Fibroblast of lung (primary cell): ENCODE measurements at regions not wholly inside any gene's neighbourhood (a gene's known extent, or its start where the extent isn't known, plus 50 kb on each side); places are given as distances from the start of the nearest gene placed in this dataset.

Experiments
- DNase-seq, 2 donors: peaks; one replicate each; pipeline versions ENCODE4 v3.0.0 to v3.0.0-alpha.2; 2010; ENCODE audit warnings: low read depth in 2 of 2
- H2AFZ ChIP-seq: 2 replicates; pipeline ENCODE4 v1.5.1; 2012; ENCODE audit warnings: low read length, control low read depth, inconsistent platforms
- H3K27ac ChIP-seq: 2 replicates; pipeline ENCODE4 v1.5.1; 2011; ENCODE audit warnings: low read length, control low read depth; ENCODE audit not compliant: insufficient read depth
- H3K27me3 ChIP-seq: 2 replicates; pipeline ENCODE4 v1.5.1; 2011; ENCODE audit warnings: mild to moderate bottlenecking, low read length; ENCODE audit not compliant: control insufficient read depth, insufficient read depth
- H3K36me3 ChIP-seq: 2 replicates; pipeline ENCODE4 v1.5.1; 2011; ENCODE audit warnings: low read length; ENCODE audit not compliant: control insufficient read depth, insufficient read depth
- H3K4me1 ChIP-seq: 2 replicates; pipeline ENCODE4 v1.5.1; 2011; ENCODE audit warnings: low read length; ENCODE audit not compliant: control insufficient read depth, insufficient read depth; ENCODE audit errors: extremely low read depth
- H3K4me2 ChIP-seq: 2 replicates; pipeline ENCODE4 v1.5.1; 2011; ENCODE audit warnings: low read length, control low read depth; ENCODE audit not compliant: insufficient read depth; ENCODE audit errors: extremely low read depth
- H3K4me3 ChIP-seq, 4 experiments: fragments of 200-600 bp in 1 of 4; sonication (generic) in 1 of 4; replicated peaks in 1 of 4; 2 replicates each; pipeline ENCODE4 v1.5.1; 2011 to 2016; ENCODE audit warnings: low read length in 4 of 4, low read depth in 3 of 4, mild to moderate bottlenecking in 3 of 4, control low read depth in 2 of 4, inconsistent platforms in 1 of 4, mixed read lengths in 1 of 4; ENCODE audit not compliant: insufficient read depth in 1 of 4; ENCODE audit errors: control extremely low read depth in 1 of 4
- H3K79me2 ChIP-seq: 2 replicates; pipeline ENCODE4 v1.5.1; 2012; ENCODE audit warnings: mild to moderate bottlenecking, low read length, inconsistent platforms; ENCODE audit not compliant: control insufficient read depth, insufficient read depth
- H3K9ac ChIP-seq: 2 replicates; pipeline ENCODE4 v1.5.1; 2011; ENCODE audit warnings: mild to moderate bottlenecking, low read length, control low read depth; ENCODE audit not compliant: insufficient read depth
- H3K9me3 ChIP-seq: 2 replicates; pipeline ENCODE4 v1.5.1; 2012; ENCODE audit warnings: low read depth, low read length; ENCODE audit not compliant: control insufficient read depth, insufficient read depth
- H4K20me1 ChIP-seq: 2 replicates; pipeline ENCODE4 v1.5.1; 2011; ENCODE audit warnings: low read length; ENCODE audit not compliant: control insufficient read depth, insufficient read depth; ENCODE audit errors: extremely low read depth
- EZH2 ChIP-seq: IDR thresholded peaks from 2 replicates; pipeline ENCODE4 v1.5.1; 2012; ENCODE audit warnings: low read length, control low read depth, mild to moderate bottlenecking; ENCODE audit errors: missing control alignments
- TF ChIP-seq, protein P1 (sequence below), 2 donors: IDR thresholded peaks in 1 of 2; conservative IDR thresholded peaks in 1 of 2; 1 replicate in 1 of 2; 2 replicates in 1 of 2; pipeline ENCODE4 v1.5.1; 2011 to 2012; ENCODE audit warnings: low read length in 2 of 2, control low read depth in 1 of 2, inconsistent platforms in 1 of 2, low read depth in 1 of 2, mild to moderate bottlenecking in 1 of 2

DNA sequence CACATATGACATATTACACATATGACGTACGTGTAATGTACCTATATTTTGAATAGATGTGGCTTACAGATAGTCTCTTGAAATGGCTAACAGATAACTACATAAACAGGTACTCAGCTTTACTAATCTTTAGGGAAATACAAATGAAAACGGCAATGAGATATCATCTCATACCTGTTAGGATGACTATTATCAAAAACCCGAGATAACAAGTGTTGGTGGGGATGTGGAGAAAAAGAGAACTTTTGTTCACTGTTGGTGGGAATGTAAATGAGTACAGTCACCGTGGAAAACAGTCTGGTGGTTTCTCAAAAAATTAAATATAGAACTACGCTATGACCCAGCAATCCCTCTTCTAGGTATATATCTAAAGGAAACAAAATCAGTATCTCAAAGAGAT lies 247.6 kb downstream of the ETS1 start:
- DNase-seq = no peak
- Histone ChIP-seq H3K4me2 (no peak overlapping the region), H2AFZ (no peak overlapping the region), H3K27me3 (no peaks in the 10 kb centered on the region), H3K9me3 (no peaks in the 10 kb centered on the region), H3K4me1 (peaks cover 3% of the 10 kb centered on the region), H4K20me1 (no peaks in the 10 kb centered on the region), H3K79me2 (no peaks in the 10 kb centered on the region), H3K9ac (no peak overlapping the region), H3K36me3 (no peaks in the 10 kb centered on the region), H3K27ac (no peak overlapping the region), H3K4me3 (no peak overlapping the region)
- TF ChIP-seq, protein P1, sequence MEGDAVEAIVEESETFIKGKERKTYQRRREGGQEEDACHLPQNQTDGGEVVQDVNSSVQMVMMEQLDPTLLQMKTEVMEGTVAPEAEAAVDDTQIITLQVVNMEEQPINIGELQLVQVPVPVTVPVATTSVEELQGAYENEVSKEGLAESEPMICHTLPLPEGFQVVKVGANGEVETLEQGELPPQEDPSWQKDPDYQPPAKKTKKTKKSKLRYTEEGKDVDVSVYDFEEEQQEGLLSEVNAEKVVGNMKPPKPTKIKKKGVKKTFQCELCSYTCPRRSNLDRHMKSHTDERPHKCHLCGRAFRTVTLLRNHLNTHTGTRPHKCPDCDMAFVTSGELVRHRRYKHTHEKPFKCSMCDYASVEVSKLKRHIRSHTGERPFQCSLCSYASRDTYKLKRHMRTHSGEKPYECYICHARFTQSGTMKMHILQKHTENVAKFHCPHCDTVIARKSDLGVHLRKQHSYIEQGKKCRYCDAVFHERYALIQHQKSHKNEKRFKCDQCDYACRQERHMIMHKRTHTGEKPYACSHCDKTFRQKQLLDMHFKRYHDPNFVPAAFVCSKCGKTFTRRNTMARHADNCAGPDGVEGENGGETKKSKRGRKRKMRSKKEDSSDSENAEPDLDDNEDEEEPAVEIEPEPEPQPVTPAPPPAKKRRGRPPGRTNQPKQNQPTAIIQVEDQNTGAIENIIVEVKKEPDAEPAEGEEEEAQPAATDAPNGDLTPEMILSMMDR (conservative IDR thresholded peaks at IDR 0.05 in 1 of 2, IDR thresholded peaks at IDR 0.05 in 1 of 2; ENCODE audit: low read depth in 1 of 2, low read length in 2 of 2) = no peak
- no peak for TF ChIP-seq EZH2

DNA sequence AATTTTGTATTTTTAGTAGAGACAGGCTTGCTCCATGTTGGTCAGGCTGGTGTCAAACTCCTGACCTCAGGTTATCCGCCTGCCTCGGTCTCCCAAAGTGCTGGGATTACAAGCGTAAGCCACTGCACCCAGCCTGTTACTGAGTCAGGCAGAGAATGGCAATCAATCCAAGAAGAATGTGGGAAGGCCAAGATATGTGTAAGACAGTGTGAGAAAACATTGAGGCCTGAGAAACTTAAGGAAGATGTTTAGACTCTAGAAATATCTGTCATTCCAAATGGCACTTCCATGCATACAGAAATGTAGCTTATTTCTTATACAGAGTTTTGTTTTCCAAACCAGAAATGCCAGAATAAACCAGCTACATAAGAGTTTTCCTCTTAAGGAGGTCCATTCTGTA lies 248.5 kb downstream of the ETS1 start:
- Histone ChIP-seq H3K4me1 (peaks cover 3% of the 10 kb centered on the region), H2AFZ (no peak overlapping the region), H3K4me3 (no peak overlapping the region), H3K9me3 (no peaks in the 10 kb centered on the region), H3K27me3 (no peaks in the 10 kb centered on the region), H3K4me2 (no peak overlapping the region), H3K9ac (no peak overlapping the region), H3K36me3 (no peaks in the 10 kb centered on the region), H3K27ac (no peak overlapping the region), H3K79me2 (no peaks in the 10 kb centered on the region), H4K20me1 (no peaks in the 10 kb centered on the region)
- peak in 1 of 2 donors; percentile 11 for DNase-seq
- TF ChIP-seq EZH2 = no peak
- TF ChIP-seq, protein P1 (conservative IDR thresholded peaks at IDR 0.05 in 1 of 2, IDR thresholded peaks at IDR 0.05 in 1 of 2; ENCODE audit: low read depth in 1 of 2, low read length in 2 of 2) = no peak

- peaks cover 3% of the 10 kb centered on the region for H3K4me1 ChIP-seq
- no peak overlapping the region for H3K4me3 ChIP-seq
- TF ChIP-seq, protein P1 (conservative IDR thresholded peaks at IDR 0.05 in 1 of 2, IDR thresholded peaks at IDR 0.05 in 1 of 2; ENCODE audit: low read depth in 1 of 2, low read length in 2 of 2) = no peak
- no peak for TF ChIP-seq EZH2
- peak; percentile 69 to 82 for DNase-seq
- H3K9ac ChIP-seq = no peak overlapping the region
- H4K20me1 ChIP-seq = no peaks in the 10 kb centered on the region
- H2AFZ ChIP-seq = no peak overlapping the region
- no peaks in the 10 kb centered on the region for H3K27me3 ChIP-seq
- no peaks in the 10 kb centered on the region for H3K36me3 ChIP-seq
- no peak overlapping the region for H3K4me2 ChIP-seq
- no peak overlapping the region for H3K27ac ChIP-seq
- no peaks in the 10 kb centered on the region for H3K79me2 ChIP-seq
- H3K9me3 ChIP-seq = no peaks in the 10 kb centered on the region
Measured at GRCh38 chr11:128336203-128336602, 251.2 kb downstream of the ETS1 start.
